HG03064 (cell line): ENCODE measurements at regions not wholly inside any gene's neighbourhood (a gene's known extent, or its start where the extent isn't known, plus 50 kb on each side); places are given as distances from the start of the nearest gene placed in this dataset.
"Not testable (repeated sequence)": the region's sequence is repeated elsewhere in the genome, so short reads cannot be mapped to it uniquely, and the experiment has no call there.

Source experiments
- ATAC-seq: cut with Tn5 transposase; IDR thresholded peaks from one replicate; pipeline ENCODE4 v1.9.1; 2021; ENCODE audit warnings: low read depth; ENCODE audit not compliant: unreplicated experiment

DNA sequence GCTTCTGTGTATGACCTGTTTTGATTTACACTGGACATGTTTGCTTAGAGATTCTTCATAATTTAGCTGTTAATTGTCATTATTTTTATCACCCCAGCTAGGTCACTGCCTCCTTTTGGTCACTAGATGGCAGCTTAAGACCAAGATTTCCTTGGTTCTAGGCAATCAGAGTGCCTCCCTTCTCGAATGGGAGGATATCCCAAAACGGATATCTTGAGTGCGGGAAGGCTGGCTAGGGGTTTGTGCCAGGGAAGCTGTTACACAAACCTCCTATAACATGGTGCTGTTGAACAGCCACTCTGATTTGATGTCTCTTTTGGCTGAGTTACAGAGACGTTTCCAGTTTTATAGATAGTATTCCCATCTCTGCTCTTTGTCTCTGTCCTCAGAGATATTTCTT, 283.5 kb downstream of the S1PR1 start:
- ATAC-seq: peak; percentile 87

DNA sequence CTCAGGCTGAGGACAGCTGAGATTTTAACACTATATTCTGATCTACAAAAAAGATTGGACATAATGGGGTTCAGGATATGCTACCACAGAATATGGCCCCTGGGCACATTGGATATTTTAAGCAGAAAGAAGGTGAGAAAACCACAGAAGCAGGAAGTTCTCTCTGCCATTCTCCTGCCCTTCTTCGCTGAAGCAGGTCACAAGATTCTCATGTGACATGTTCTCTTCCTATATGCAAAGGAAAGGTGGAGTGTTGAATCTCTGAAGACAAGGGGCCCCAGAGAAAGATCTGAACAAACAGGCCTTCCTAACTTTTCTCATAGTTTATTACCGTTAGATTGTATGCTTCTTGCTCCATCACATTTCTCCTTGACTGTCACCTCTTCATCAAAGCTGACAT, 285.7 kb downstream of the S1PR1 start:
- ATAC-seq: no peak

DNA sequence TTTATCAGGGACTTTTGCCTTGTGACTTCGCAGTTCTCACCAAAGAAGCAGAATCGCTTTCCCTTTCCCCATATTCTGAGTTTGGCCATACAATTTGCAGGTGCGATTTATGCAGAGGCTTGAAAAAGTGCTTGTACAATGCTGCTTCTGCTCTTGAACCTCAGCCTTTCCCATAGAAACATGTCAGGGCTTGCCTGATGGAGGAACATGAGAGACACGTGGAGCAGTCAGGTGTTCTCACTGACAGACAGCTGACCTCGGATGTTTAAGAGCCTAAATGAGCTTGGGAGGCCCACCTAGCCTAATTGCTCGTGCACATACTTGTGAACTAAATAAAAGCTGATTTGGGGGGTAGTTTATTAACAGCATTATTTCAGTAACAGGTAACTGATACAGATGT, 290.0 kb downstream of the S1PR1 start:
- no peak for ATAC-seq

DNA sequence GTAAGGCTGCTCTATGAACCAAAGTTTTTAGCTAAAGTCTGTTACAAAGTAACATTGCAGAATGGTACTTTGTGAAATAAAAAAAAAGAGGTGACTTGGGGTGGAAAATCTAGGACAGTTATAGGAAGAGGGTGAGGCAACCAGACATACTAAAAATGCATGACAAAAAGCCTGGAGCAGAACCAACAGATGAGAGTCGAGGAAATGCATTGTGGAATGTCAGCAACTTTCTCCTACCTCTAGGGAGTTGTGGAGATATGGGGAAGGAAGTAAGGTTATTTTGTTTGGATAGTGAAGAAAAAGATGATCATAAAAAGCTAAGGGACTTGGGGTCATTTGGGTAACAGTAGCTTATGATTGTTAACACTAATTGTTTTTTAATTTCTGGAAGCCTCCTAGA, 295.6 kb downstream of the S1PR1 start:
- ATAC-seq: no peak

DNA sequence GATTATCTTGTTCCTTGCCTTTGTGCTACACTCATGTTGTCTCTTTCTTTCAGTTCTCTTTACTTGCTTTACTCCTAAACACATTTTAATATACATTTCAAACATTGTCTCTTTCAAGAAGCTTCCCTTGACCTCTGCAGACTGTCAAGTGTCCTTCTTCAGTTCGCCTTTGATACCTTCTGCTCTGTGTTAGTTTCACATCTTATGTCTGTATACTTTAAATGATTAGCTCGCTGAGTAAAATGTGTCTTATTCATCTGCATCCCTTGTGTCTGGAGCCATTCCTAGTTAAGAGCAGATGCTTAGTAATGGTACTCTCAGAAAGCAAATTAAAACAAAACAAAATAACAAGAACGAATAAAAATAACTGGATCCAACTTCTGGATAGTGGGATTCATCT, 303.3 kb downstream of the S1PR1 start:
- ATAC-seq: no peak

DNA sequence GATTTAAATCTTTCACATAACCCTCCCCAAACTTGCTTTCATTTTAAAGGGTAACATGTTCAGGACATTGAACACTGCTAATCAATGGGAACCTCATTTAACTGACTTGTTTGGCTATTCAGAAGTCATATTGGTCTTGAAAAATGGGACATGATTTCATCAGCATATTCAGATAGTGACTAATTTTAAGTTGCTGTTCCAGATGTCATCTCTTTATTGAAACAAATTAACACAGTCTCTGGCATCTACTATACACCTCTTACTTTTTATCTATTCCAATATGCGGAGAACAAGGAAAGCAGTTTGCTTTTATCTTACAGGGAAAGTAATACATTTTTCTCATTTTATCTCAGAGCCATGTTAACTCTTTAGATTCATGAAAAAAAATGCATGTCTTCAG, 310.1 kb downstream of the S1PR1 start:
- no peak for ATAC-seq

DNA sequence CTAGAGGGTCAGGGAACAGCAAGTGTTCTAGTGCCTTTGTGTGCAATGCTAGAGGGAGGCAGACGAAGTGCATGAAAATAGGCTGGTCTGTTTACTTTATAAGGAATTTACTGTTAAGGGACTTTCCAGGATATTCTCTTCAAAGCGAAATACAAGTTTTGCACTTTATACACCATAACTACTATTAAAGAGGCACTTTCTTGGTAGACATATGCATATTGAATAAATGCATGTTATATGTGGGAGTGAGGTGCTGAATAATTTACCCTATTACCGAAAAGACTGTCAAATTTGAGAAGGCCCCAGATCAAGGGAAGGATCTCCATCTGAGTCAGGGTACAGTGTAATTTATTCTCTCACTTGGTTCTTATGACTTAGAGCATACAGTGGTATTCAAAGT, 310.5 kb downstream of the S1PR1 start:
- no peak for ATAC-seq

DNA sequence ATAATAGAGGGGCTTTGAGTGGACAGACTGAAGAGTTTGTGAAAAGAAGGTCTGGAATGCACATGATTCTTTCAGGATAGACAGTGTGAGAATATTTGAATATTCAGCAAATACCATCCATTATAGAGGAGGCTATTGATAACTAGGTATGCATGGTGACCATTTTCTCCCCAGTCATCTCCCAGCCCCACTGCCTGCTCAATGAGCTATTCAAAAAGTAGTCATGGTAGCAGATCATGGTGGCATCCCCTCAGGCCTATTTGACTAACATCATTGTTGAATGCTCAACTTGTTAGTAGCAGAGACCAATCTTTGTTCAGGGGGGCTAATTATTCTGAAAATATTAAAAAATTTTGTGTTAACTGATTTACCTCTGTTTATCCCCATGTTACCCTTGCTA, 311.6 kb downstream of the S1PR1 start:
- no peak for ATAC-seq

DNA sequence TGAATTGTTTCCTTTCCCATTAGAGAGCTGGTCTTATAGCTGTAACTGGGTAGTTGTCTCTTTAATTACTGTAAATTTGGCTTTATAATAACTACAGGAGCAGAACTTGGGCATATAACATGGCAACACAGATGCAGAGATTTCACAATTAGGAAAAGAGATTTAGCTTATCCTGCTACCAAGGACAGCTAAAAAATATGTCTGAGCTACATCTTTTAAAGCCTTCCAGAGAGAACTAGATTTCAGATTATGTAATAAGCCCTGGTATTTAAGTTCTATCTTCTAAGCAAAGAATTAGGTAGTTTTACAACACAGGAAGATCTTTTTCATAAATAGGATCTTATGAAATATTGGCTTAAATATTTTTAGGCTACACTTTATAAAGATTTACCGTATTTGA, 313.8 kb downstream of the S1PR1 start:
- ATAC-seq: no peak

DNA sequence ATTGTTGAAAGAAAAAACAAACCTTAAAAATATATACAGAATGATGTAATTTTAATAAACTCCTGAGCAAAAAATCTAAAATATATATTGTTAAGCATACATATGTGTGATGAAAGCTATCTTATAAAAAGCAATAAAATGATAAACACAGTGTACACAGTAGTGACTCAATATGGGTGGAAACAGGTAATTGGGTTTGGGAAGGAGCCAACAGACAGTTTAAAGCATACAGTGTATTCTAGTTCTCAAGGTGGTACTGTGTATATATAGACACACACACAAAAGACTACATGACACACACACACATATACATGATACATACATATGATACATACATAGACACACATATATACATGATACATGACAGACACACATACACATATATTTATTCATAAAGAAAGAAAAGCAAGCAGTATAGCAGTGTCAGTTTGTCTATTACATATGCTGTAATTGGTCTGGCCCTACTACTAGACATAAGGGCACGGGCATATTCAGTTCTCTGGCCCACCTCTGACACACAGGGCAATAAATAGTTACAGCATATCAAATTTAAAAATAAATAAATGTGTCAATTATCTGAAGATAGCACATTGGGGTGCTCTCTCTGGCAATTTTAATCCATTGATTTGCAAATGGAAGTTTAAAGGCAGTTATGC, 330.2 kb downstream of the S1PR1 start:
- no peak for ATAC-seq

DNA sequence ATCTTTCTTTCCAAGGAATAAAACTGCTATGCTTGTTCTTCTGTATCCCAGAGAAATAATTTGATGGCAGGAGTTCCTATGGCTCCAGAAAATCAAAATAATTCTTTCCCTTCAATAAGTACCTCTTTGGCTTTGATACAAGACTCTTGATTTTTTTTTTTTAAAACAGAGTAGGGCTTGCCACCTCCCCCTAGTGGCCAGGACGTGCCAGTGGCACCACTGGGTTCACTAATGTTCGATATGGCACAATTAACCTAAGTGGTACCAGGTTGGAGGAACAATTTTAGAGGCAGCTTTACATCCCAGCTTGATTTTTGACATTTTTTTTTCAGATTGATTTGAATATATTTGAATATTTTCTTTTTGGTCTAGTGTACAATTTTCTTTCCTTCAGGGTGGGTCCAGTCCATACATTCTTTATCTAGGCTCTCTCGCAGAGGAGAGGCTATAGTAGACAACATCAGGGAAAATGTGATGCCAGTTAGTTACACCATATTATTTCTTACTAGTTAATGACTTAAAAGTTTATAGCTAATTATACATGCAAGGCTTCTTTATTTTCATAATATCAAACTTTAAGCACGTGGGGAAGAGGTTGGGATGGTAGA, 330.9 kb downstream of the S1PR1 start:
- ATAC-seq: peak; percentile 92

DNA sequence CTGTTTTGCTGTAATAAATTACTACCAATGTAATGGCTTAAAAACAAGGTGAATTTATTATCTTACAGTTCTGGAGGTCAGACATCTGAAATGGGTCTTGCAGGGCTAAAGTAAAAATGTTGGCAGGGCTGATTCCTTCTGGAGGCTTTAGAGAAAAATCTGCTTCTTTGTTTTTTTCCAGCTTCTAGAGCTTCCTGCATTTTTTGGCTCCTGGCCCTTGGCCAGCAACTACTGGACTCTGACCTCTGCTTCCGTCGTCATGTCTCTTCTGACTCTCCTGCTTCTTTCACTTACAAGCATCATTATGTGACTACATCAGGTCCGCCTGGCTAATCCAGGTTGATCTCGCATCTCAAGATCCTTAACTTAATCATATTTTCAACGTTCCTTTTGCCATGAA, 350.9 kb downstream of the S1PR1 start:
- no peak for ATAC-seq

DNA sequence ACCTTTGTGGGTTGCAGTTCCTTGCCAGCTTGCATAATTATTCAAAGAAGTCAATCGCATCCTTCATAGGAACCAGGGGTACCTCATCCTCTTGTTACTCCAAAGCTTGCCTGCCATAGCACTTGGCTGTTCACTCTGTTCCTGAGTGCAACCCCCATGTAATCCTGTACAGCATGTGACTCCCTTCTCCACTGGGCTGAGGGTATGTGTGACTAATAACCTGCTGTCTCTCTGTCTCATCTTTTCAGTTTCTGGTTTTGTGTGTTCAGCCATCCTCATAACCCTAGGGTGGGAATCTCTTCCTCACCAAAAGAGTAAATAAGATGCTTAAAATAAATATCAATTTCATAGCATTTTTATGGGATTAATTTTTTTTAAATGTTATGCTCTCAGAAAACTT, 351.9 kb downstream of the S1PR1 start:
- ATAC-seq: no peak

DNA sequence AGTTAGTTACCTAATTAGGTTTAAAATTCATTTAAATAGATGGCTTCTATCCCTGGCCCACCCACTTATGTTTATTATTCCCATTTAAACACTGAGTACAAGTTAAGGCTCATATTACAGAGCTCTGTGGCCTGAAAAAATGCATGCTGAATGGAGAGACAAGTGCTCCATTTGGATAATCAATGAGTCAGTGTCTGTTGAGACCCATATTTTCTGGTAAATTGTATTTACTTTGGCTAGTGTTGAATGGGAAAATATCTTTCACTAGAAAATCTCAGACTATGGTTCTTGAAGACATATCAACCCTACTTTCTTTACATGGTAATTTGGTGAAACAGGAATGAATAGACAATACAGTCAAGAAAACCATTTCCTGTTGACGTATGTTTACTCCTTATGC, 356.0 kb downstream of the S1PR1 start:
- ATAC-seq: no peak

DNA sequence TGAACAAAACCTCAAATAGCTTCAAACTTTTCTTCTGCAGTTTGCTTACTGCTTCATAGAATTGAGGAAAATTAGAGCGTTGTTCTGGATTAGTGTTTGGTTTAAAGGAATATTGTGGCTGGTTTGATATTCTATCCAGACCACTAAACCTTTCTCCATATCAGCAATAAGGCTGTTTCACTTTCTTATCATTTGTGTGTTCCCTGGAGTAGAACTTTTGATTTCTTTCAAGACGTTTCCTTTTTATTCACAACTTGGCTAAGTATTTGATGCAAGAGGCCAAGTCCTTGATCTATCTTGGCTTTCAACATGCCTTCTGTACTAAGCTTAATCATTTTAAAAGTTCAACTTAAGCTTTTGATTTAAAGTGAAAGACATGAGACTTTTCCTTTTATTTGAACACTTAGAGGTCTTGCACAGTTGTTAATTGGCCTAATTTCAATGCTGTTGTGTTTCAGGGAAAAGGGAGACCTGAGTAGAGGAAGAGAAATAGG, 359.1 kb downstream of the S1PR1 start:
- no peak for ATAC-seq

DNA sequence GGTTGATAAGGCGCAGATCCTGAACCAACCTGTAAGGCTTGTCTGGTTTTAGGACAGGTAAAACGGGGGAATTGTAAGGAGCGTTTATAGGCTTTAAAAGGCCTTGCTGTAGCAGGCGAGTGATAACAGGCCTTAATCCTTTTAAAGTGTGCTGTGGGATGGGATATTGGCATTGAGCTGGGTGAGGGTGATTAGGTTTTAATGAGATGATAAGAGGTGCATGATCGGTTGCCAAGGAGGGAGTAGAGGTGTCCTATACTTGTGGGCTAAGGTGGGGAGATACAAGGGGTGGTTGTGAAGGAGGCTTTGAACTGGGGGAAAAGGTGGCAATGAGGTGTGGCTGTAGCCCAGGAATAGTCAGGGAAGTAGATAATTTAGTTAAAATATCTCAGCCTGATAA, 363.8 kb downstream of the S1PR1 start:
- not testable (repeated sequence) for ATAC-seq

DNA sequence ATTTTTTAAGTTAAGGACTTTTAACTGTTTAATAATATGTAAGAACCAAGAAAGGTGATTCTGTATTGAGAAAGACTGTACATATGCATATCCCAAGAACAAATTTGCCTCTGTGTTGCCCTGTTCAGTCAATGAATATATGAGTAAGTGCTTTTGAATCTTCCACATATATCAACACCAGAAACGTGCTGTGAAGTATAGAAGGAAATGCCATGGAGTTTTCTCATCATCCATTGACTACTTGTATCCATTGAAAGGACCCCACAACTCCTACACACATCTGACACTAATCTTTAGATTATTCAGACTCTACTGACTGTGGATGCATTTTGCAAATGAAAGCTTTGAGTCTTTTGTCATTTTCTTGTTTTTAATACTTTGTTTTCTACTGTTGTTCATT, 366.9 kb downstream of the S1PR1 start:
- no peak for ATAC-seq

DNA sequence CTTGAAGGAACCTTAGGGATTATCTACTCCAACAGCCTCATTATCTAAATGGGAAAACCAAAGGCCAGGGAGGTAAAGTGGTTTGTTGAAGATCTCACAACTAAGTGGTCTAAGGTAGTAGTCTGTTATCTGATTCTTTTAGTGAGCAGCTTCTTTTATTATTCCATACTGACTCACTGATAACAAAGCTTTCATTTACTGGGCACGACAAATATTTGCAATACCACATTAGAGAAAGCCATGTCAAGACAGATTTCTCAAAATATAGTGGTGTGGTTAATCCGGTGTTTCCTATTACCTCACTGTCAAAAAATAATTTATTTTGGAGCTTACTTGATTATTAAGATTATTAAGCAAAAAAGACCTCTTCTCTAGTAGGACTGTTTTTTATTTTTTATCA, 369.1 kb downstream of the S1PR1 start:
- no peak for ATAC-seq

DNA sequence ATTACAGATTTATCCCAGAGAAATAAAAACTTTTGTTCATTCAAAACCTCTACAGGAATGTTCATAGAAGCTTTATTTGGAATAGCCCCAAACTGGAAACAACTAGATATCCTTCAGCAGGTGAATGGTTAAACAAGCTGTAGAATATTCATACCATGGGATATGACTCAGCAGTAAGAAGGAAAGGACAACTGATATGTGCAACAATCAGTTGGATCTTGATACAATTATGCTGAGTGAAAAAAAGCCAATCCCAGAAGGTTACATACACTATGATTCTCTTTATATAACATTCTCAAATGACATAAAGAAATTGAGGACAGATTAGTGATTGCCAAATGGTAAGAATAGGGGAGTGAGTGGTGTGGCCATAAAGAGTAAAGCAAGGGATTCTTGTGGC, 376.7 kb downstream of the S1PR1 start:
- no peak for ATAC-seq

DNA sequence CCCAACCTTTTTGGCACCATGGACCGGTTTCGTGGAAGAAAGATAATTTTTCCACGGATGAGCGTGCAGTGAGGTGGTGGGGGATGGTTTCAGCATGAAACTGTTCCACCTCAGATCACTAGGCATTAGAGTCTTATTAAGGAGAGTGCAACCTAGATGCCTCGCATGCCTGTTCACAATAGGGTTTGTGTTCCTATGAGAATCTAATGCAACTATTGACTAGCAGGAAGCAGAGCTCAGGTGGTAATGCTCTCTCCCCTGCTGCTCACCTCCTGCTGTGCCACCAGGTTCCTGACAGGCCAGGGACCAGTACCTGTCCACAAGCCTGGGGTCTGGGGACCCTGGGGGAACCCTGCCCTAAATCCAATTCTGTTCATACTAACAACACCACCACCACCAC, 377.8 kb downstream of the OLFM3 start:
- ATAC-seq: no peak

DNA sequence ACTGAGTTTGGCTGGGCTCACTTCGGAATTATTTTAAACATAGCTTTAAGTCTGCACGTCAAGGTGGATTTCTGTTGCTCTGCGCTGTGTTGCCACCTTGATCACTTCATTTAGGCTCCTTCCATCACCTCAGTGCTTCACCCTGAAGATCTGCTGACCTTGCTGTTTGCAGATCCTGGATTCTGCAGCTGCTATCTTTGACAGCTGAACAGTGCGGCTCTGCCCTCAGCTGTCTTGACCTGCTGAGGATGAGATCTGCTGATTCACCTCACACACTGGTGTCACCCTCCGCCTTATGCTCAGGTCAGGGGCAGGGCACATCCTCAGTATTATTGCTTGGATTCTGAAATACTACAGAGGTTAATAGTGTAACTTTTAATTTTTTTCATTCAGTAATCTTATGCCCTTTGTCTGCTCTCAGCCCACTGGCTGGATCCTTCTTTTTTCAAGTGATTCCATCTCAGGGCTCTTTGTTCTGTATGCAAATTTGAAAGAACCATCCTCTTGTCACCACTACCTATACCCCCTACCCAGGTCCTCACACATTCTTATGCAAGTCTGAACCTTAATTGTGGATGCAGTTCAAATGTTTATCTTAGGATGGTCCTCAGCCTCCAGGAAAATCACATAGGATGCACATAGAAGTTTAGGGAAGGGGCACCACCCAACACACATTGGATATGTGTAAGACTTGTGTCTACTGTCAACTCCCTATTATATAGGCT, 364.0 kb downstream of the OLFM3 start:
- no peak for ATAC-seq

DNA sequence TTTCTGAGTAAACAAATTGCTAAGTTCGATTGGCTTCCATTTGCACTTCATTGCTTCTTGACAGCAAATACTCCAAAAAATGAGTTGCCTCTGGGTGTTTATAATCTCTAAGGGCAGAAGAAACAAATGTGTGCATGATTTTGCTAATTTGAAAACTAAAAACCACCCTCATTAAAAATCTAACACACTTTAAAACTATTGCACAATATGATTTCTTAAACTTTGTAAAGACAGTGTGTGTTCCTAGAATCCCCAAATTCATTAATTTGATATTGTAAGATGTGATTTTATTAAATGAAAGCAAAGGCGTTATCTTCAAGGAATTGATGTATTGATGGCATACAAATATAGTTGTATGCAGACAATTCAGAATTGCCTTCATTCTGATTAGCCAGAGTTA, 350.9 kb downstream of the OLFM3 start:
- ATAC-seq: no peak
